PC-9 (cell line): ENCODE measurements at regions not wholly inside any gene's neighbourhood (a gene's known extent, or its start where the extent isn't known, plus 50 kb on each side); places are given as distances from the start of the nearest gene placed in this dataset.

Source experiments
- CTCF ChIP-seq: fragments of 200-600 bp; sonication (generic); conservative IDR thresholded peaks from 2 replicates; pipeline ENCODE4 v1.6.1; 2017; ENCODE audit warnings: mixed run types, antibody characterized with exemption, mild to moderate bottlenecking, moderate library complexity
- EZH2 ChIP-seq: fragments of 200-600 bp; sonication (generic); IDR thresholded peaks from 2 replicates; pipeline ENCODE4 v1.8.0; 2017; ENCODE audit warnings: antibody characterized with exemption, low read depth

DNA sequence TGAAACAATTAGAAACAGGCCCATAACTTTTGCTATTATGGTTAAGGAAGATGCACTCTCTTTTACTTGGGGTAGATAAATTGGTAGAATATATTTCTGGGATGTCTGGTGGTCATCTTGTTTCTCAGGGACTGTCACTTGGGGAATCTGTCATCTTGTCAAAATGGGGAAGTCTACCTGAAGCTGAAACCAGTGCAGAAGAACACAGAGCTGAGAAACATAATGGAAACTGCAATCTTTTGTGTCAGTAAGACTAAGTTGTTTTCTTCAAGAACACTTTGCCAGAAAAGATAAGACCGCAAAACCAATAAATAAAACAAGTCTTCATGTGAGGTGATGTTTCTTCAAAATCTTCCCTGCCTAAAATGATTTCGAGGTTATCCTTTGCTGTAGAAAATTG lies 92.0 kb downstream of the NAA11 start:
- TF ChIP-seq CTCF (no peak), EZH2 (no peak)
